H9 (cell line): ENCODE measurements at regions not wholly inside any gene's neighbourhood (a gene's known extent, or its start where the extent isn't known, plus 50 kb on each side); places are given as distances from the start of the nearest gene placed in this dataset.

ENCODE experiments used
- DNase-seq: peaks from one replicate; pipeline ENCODE4 v3.0.0-alpha.2; 2017
- H2AFZ ChIP-seq: one replicate; pipeline ENCODE4 v1.6.1; 2013; ENCODE audit warnings: mild to moderate bottlenecking, low read length, control low read depth, moderate library complexity
- H2AK5ac ChIP-seq: 2 replicates; pipeline ENCODE4 v1.6.1; 2013; ENCODE audit warnings: low read length, control low read depth, mixed read lengths; ENCODE audit not compliant: insufficient read length
- H2BK120ac ChIP-seq: one replicate; pipeline ENCODE4 v1.6.1; 2013; ENCODE audit warnings: low read depth, mild to moderate bottlenecking, low read length, control low read depth, inconsistent platforms; ENCODE audit not compliant: poor library complexity, severe bottlenecking
- H2BK12ac ChIP-seq: 2 replicates; pipeline ENCODE4 v1.6.1; 2013; ENCODE audit warnings: low read length, control low read depth, mixed read lengths, low read depth; ENCODE audit not compliant: insufficient read length
- H2BK15ac ChIP-seq: 2 replicates; pipeline ENCODE4 v1.6.1; 2013; ENCODE audit warnings: low read depth, low read length, control low read depth
- H2BK20ac ChIP-seq: one replicate; pipeline ENCODE4 v1.6.1; 2013; ENCODE audit warnings: low read depth, mild to moderate bottlenecking, low read length, control low read depth, inconsistent platforms; ENCODE audit not compliant: poor library complexity, severe bottlenecking
- H2BK5ac ChIP-seq: 2 replicates; pipeline ENCODE4 v1.6.1; 2013; ENCODE audit warnings: low read length, control low read depth, mixed read lengths; ENCODE audit not compliant: insufficient read length
- H3K14ac ChIP-seq: 2 replicates; pipeline ENCODE4 v1.6.1; 2013; ENCODE audit warnings: low read length, control low read depth; ENCODE audit not compliant: insufficient read depth
- H3K18ac ChIP-seq: 2 replicates; pipeline ENCODE4 v1.6.1; 2013; ENCODE audit warnings: low read depth, mild to moderate bottlenecking, mixed read lengths, low read length, control low read depth; ENCODE audit not compliant: insufficient read length
- H3K23ac ChIP-seq: 2 replicates; pipeline ENCODE4 v1.6.1; 2013; ENCODE audit warnings: low read length, control low read depth, mixed read lengths, low read depth; ENCODE audit not compliant: insufficient read length
- H3K23me2 ChIP-seq: 2 replicates; pipeline ENCODE4 v1.6.1; 2013; ENCODE audit warnings: low read depth, mild to moderate bottlenecking, mixed read lengths, low read length, control low read depth; ENCODE audit not compliant: insufficient read length, poor library complexity, severe bottlenecking
- H3K27ac ChIP-seq: 2 replicates; pipeline ENCODE4 v1.5.1; 2013; ENCODE audit warnings: low read length, control low read depth, mixed read lengths, low read depth; ENCODE audit not compliant: insufficient read length
- H3K27me3 ChIP-seq: 2 replicates; pipeline ENCODE4 v1.6.1; 2013; ENCODE audit warnings: low read length, control low read depth, inconsistent platforms; ENCODE audit not compliant: insufficient read depth
- H3K4ac ChIP-seq: 2 replicates; pipeline ENCODE4 v1.6.1; 2013; ENCODE audit warnings: low read depth, mild to moderate bottlenecking, control low read depth, inconsistent platforms, low read length, moderate library complexity
- H3K4me1 ChIP-seq: 2 replicates; pipeline ENCODE4 v1.6.1; 2013; ENCODE audit warnings: low read length, control low read depth, inconsistent platforms; ENCODE audit not compliant: insufficient read depth
- H3K4me2 ChIP-seq: 2 replicates; pipeline ENCODE4 v1.6.1; 2013; ENCODE audit warnings: low read length, control low read depth, mixed read lengths; ENCODE audit not compliant: insufficient read length, insufficient read depth
- H3K56ac ChIP-seq: 2 replicates; pipeline ENCODE4 v1.6.1; 2013; ENCODE audit warnings: low read depth, mild to moderate bottlenecking, mixed read lengths, low read length, control low read depth; ENCODE audit not compliant: insufficient read length
- H3K79me1 ChIP-seq: 2 replicates; pipeline ENCODE4 v1.6.1; 2013; ENCODE audit warnings: low read depth, mild to moderate bottlenecking, moderate library complexity, low read length, control low read depth, inconsistent platforms; ENCODE audit not compliant: insufficient read depth, poor library complexity, severe bottlenecking
- H3K79me2 ChIP-seq: 2 replicates; pipeline ENCODE4 v1.6.1; 2013; ENCODE audit warnings: low read length, control low read depth, inconsistent platforms; ENCODE audit not compliant: insufficient read depth
- H3K9ac ChIP-seq: 2 replicates; pipeline ENCODE4 v1.6.1; 2013; ENCODE audit warnings: low read length, control low read depth, mixed read lengths; ENCODE audit not compliant: insufficient read length; ENCODE audit errors: extremely low read depth
- H3K9me3 ChIP-seq: one replicate; pipeline ENCODE4 v1.6.1; 2013; ENCODE audit warnings: low read depth, low read length, inconsistent platforms; ENCODE audit not compliant: control insufficient read depth
- H3T11ph ChIP-seq: one replicate; pipeline ENCODE4 v1.6.1; 2013; ENCODE audit warnings: mild to moderate bottlenecking, low read length, control low read depth, inconsistent platforms
- H4K20me1 ChIP-seq: one replicate; pipeline ENCODE4 v1.6.1; 2013; ENCODE audit not compliant: control insufficient read depth, insufficient read length, insufficient read depth
- H4K5ac ChIP-seq: 2 replicates; pipeline ENCODE4 v1.6.1; 2013; ENCODE audit warnings: low read depth, mild to moderate bottlenecking, mixed read lengths, low read length, control low read depth; ENCODE audit not compliant: insufficient read length
- H4K8ac ChIP-seq: replicated peaks from 2 replicates; pipeline ENCODE4 v1.6.1; 2013; ENCODE audit warnings: low read length, control low read depth, mixed read lengths, low read depth; ENCODE audit not compliant: insufficient read length
- H4K91ac ChIP-seq: 2 replicates; pipeline ENCODE4 v1.6.1; 2013; ENCODE audit warnings: low read depth, mild to moderate bottlenecking, moderate library complexity, mixed read lengths, low read length, control low read depth; ENCODE audit not compliant: insufficient read length
- H3K27ac Mint-ChIP-seq, 3 experiments: 2 replicates in 2 of 3; 3 replicates in 1 of 3; pipeline ENCODE4 v1.8.0; 2020 to 2021; ENCODE audit warnings: mixed read lengths in 3 of 3, mild to moderate bottlenecking in 1 of 3, moderate library complexity in 1 of 3
- H3K27me3 Mint-ChIP-seq: 2 replicates; pipeline ENCODE4 v1.8.0; 2021; ENCODE audit warnings: low read depth, mild to moderate bottlenecking, moderate library complexity, mixed read lengths
- H3K36me3 Mint-ChIP-seq, 3 experiments: 2 replicates in 2 of 3; 3 replicates in 1 of 3; pipeline ENCODE4 v1.8.0; 2020 to 2021; ENCODE audit warnings: low read depth in 3 of 3, mixed read lengths in 3 of 3; ENCODE audit not compliant: insufficient read depth in 1 of 3
- H3K4me1 Mint-ChIP-seq, 2 experiments: 2 replicates each; pipeline ENCODE4 v1.8.0; 2020; ENCODE audit warnings: mixed read lengths in 2 of 2
- H3K4me3 Mint-ChIP-seq, 2 experiments: 2 replicates in 1 of 2; 3 replicates in 1 of 2; pipeline ENCODE4 v1.8.0; 2020 to 2021; ENCODE audit warnings: mild to moderate bottlenecking in 2 of 2, mixed read lengths in 2 of 2, moderate library complexity in 1 of 2
- H3K9me3 Mint-ChIP-seq, 2 experiments: 2 replicates in 1 of 2; 3 replicates in 1 of 2; pipeline ENCODE4 v1.8.0; 2020; ENCODE audit warnings: mild to moderate bottlenecking in 2 of 2, mixed read lengths in 2 of 2, moderate library complexity in 1 of 2
- WGBS: extraction: QIAGEN DNeasy Blood & Tissue Kit; methylation state at CpG from one replicate; pipeline ENCODE4 v1.1.7; 2013; ENCODE audit warnings: missing lambda C conversion rate, low lambda C conversion rate, mixed read lengths; ENCODE audit not compliant: insufficient read length; ENCODE audit errors: extremely low coverage; 5-methylcytosine and 5-hydroxymethylcytosine counted together
- TF ChIP-seq, protein P1 (sequence below): fragments of 200-600 bp; sonication (generic); conservative IDR thresholded peaks from 3 replicates; pipeline ENCODE4 v1.8.0; 2021; ENCODE audit warnings: antibody characterized with exemption, mild to moderate bottlenecking

DNA sequence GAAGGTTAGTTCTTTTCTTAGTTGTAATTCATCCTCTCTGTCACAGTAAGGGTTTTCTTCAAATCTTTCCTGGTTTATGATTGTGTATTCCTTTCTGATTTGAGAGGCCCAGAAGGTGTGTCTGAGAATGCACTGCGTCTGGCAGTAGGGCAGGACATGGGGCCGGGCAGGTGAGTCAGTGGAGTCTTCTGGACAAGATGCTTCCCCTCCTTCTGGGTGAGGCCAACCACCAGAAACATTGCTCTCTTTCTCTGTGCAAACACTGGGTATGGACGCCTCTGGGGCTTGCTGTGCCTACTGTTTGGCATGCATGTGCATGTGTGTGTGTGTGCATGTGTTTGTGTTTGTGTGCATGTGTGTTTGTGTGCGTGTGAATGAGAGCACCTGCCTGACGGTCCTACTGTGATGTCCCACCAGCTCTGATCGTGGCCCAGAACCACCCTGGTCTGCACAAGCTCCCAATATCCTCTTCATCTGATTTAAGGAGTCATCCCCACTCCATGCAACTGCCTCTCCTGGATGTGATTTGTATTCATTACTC lies 93.2 kb upstream of the DLX2 start:
- Histone ChIP-seq H3K18ac (no peak overlapping the region), H3K14ac (no peak overlapping the region), H4K91ac (no peak overlapping the region), H3K4ac (no peak overlapping the region), H3T11ph (no peak overlapping the region), H3K27me3 (no peaks in the 10 kb centered on the region), H3K9me3 (peaks cover 18% of the 10 kb centered on the region), H3K4me2 (no peak overlapping the region), H2BK12ac (no peak overlapping the region), H4K8ac (no peak overlapping the region), H3K23me2 (no peaks in the 10 kb centered on the region), H2BK20ac (no peak overlapping the region), H3K9ac (no peak overlapping the region), H3K79me1 (no peaks in the 10 kb centered on the region), H2BK15ac (no peak overlapping the region), H3K4me1 (no peaks in the 10 kb centered on the region), H4K20me1 (no peaks in the 10 kb centered on the region), H3K23ac (no peak overlapping the region), H3K27ac (no peak overlapping the region), H2BK120ac (no peak overlapping the region), H3K79me2 (no peaks in the 10 kb centered on the region), H4K5ac (no peak overlapping the region), H3K56ac (no peak overlapping the region), H2BK5ac (no peak overlapping the region), H2AFZ (no peak overlapping the region), H2AK5ac (no peak overlapping the region)
- TF ChIP-seq, protein P1, sequence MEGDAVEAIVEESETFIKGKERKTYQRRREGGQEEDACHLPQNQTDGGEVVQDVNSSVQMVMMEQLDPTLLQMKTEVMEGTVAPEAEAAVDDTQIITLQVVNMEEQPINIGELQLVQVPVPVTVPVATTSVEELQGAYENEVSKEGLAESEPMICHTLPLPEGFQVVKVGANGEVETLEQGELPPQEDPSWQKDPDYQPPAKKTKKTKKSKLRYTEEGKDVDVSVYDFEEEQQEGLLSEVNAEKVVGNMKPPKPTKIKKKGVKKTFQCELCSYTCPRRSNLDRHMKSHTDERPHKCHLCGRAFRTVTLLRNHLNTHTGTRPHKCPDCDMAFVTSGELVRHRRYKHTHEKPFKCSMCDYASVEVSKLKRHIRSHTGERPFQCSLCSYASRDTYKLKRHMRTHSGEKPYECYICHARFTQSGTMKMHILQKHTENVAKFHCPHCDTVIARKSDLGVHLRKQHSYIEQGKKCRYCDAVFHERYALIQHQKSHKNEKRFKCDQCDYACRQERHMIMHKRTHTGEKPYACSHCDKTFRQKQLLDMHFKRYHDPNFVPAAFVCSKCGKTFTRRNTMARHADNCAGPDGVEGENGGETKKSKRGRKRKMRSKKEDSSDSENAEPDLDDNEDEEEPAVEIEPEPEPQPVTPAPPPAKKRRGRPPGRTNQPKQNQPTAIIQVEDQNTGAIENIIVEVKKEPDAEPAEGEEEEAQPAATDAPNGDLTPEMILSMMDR: no peak
- Mint-ChIP-seq H3K4me1 (no peaks in the 10 kb centered on the region), H3K27me3 (peaks cover 6% of the 10 kb centered on the region), H3K27ac (no peak overlapping the region), H3K9me3 (peaks cover 62 to 68% of the 10 kb centered on the region in 2 experiments), H3K4me3 (no peak overlapping the region), H3K36me3 (peaks cover 24 to 67% (median 37%) of the 10 kb centered on the region in 3 experiments)
- DNase-seq: no peak
- no CpG with 5 or more reads among the region's 6 CpGs for WGBS
